SIG-M5 treated with dmso at 0.1 percent for 504 hours (cell line): ENCODE measurements at regions not wholly inside any gene's neighbourhood (a gene's known extent, or its start where the extent isn't known, plus 50 kb on each side); places are given as distances from the start of the nearest gene placed in this dataset.

Experiments
- DNase-seq: peaks from one replicate; lab custom pipeline; 2025; ENCODE audit not compliant: unreplicated experiment; lab: John Stamatoyannopoulos, UW

- no peak for DNase-seq
Measured at GRCh38 chr9:550333-550732, 291.2 kb upstream of the DMRT1 start.

- no peak for DNase-seq
Measured at GRCh38 chr9:551986-552929, 289.2 kb upstream of the DMRT1 start.

- no peak for DNase-seq
Measured at GRCh38 chr9:555493-555892, 286.0 kb upstream of the DMRT1 start.

GRCh38 chr9:556199-556598 is 285.3 kb upstream of the DMRT1 start:
- DNase-seq: no peak

- DNase-seq: no peak
Measured at GRCh38 chr9:556675-557074, 284.8 kb upstream of the DMRT1 start.

GRCh38 chr9:557601-558201 is 283.8 kb upstream of the DMRT1 start:
- DNase-seq: no peak

- no peak for DNase-seq
Measured at GRCh38 chr9:561427-561826, 280.1 kb upstream of the DMRT1 start.

- DNase-seq: no peak
Measured at GRCh38 chr9:563200-563599, 278.3 kb upstream of the DMRT1 start.

GRCh38 chr9:565528-565927 is 276.0 kb upstream of the DMRT1 start:
- no peak for DNase-seq

- DNase-seq: peak; percentile 58
Measured at GRCh38 chr9:567128-567746, 274.3 kb upstream of the DMRT1 start.

GRCh38 chr9:567747-568305 is 273.7 kb upstream of the DMRT1 start:
- no peak for DNase-seq

- DNase-seq: no peak
Measured at GRCh38 chr9:569296-569695, 272.2 kb upstream of the DMRT1 start.

- DNase-seq: no peak
Measured at GRCh38 chr9:570187-570586, 271.3 kb upstream of the DMRT1 start.

- DNase-seq: no peak
Measured at GRCh38 chr9:571066-571465, 270.4 kb upstream of the DMRT1 start.

GRCh38 chr9:571741-572140 is 269.8 kb upstream of the DMRT1 start:
- DNase-seq: no peak

GRCh38 chr9:573691-574410 is 267.6 kb upstream of the DMRT1 start:
- DNase-seq: no peak

- DNase-seq: no peak
Measured at GRCh38 chr9:575139-575538, 266.4 kb upstream of the DMRT1 start.

GRCh38 chr9:580652-581342 is 260.7 kb upstream of the DMRT1 start:
- no peak for DNase-seq

GRCh38 chr9:581673-582497 is 259.6 kb upstream of the DMRT1 start:
- no peak for DNase-seq

- DNase-seq: no peak
Measured at GRCh38 chr9:582775-583174, 258.7 kb upstream of the DMRT1 start.
